HepG2 (cell line): ENCODE measurements at regions not wholly inside any gene's neighbourhood (a gene's known extent, or its start where the extent isn't known, plus 50 kb on each side); places are given as distances from the start of the nearest gene placed in this dataset.

Experiments
- EP300 ChIP-seq, 3 experiments: sonication (generic) in 1 of 3; formaldehyde crosslinking in 1 of 3; IDR thresholded peaks; 2 replicates each; pipeline versions ENCODE4 v1.5.1 to v1.6.1; 2011 to 2020; ENCODE audit warnings: low read depth in 2 of 3, low read length in 2 of 3, borderline replicate concordance in 1 of 3, improper control_type of control experiment in 1 of 3, mild to moderate bottlenecking in 1 of 3, missing genetic modification reagents in 1 of 3, moderate library complexity in 1 of 3
- ERF ChIP-seq: IDR thresholded peaks from 2 replicates; pipeline ENCODE4 v1.6.1; 2018; ENCODE audit warnings: missing biosample characterization, missing genetic modification reagents
- IKZF1 ChIP-seq: fragments of 450-650 bp; IDR thresholded peaks from 2 replicates; pipeline ENCODE4 v1.7.1; 2016
- JUND ChIP-seq: sonication (generic); formaldehyde crosslinking; IDR thresholded peaks from 2 replicates; pipeline ENCODE4 v1.8.0; 2022; ENCODE audit warnings: mild to moderate bottlenecking, missing genetic modification reagents
- MTF2 ChIP-seq: sonication (generic); formaldehyde crosslinking; IDR thresholded peaks from 2 replicates; pipeline ENCODE4 v1.5.0; 2020; ENCODE audit warnings: missing genetic modification reagents, borderline replicate concordance
- SUZ12 ChIP-seq: fragments of 150-350 bp; IDR thresholded peaks from 2 replicates; pipeline ENCODE4 v1.6.1; 2014; ENCODE audit warnings: low read depth, low read length
- ZNF253 ChIP-seq: sonication (generic); formaldehyde crosslinking; IDR thresholded peaks from 2 replicates; pipeline ENCODE4 v1.8.0; 2022; ENCODE audit warnings: mild to moderate bottlenecking, missing genetic modification reagents, borderline replicate concordance
- ZNF672 ChIP-seq: sonication (generic); formaldehyde crosslinking; IDR thresholded peaks from 2 replicates; pipeline ENCODE4 v1.8.1; 2022; ENCODE audit warnings: missing genetic modification reagents
- TF ChIP-seq, protein P1 (sequence below): sonication (generic); formaldehyde crosslinking; IDR thresholded peaks from 2 replicates; pipeline ENCODE4 v1.8.1; 2022; ENCODE audit warnings: mild to moderate bottlenecking, missing genetic modification reagents

DNA sequence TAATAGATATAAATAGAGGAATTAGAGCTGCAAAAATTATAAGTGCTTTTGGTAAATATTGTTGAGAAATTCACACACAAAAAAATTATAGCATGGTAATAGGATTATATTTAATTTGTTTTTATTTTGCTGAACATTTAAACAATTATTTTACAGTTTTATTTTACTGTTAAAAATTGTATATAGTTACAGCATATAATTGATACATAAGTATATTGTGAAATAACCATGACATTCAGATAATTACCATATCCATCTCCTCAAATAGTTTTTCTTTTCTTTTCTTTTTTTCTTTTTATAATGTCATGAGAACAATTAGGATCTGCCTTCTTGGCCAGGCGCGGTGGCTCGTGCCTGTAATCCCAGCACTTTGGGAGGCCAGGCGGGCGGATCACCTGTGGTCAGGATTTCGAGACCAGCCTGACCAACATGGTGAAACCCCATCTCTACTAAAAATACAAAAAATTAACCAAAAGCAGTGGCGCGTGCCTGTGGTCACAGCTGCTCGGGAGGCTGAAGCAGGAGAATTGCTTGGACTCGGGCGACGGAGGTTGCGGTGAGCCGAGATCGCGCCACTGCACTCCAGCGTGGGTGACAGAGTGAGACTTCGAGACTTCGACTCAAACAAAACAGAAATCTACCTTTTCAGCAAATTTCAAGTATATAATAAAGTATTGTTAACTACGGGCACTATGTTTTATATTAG, 654.2 kb downstream of the TENT5A start:
- TF ChIP-seq ERF (CRISPR knock-in tag) = no peak
- no peak for TF ChIP-seq SUZ12
- TF ChIP-seq, protein P1, sequence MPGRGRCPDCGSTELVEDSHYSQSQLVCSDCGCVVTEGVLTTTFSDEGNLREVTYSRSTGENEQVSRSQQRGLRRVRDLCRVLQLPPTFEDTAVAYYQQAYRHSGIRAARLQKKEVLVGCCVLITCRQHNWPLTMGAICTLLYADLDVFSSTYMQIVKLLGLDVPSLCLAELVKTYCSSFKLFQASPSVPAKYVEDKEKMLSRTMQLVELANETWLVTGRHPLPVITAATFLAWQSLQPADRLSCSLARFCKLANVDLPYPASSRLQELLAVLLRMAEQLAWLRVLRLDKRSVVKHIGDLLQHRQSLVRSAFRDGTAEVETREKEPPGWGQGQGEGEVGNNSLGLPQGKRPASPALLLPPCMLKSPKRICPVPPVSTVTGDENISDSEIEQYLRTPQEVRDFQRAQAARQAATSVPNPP (CRISPR knock-in tag) = no peak
- no peak for TF ChIP-seq EP300 (IDR thresholded peaks at IDR 0.05; ENCODE audit: low read depth in 2 of 2, low read length in 2 of 2)
- TF ChIP-seq EP300 (CRISPR knock-in tag; IDR thresholded peaks at IDR 0.05; ENCODE audit: borderline replicate concordance) = no peak
- no peak for TF ChIP-seq IKZF1
- TF ChIP-seq MTF2 (CRISPR knock-in tag) = no peak
- no peak for TF ChIP-seq ZNF253 (CRISPR knock-in tag)
- TF ChIP-seq JUND (CRISPR knock-in tag) = no peak
- no peak for TF ChIP-seq ZNF672 (CRISPR knock-in tag)
